ENCODE measurements at regions not wholly inside any gene's neighbourhood (a gene's known extent, or its start where the extent isn't known, plus 50 kb on each side); places are given as distances from the start of the nearest gene placed in this dataset.

DNA sequence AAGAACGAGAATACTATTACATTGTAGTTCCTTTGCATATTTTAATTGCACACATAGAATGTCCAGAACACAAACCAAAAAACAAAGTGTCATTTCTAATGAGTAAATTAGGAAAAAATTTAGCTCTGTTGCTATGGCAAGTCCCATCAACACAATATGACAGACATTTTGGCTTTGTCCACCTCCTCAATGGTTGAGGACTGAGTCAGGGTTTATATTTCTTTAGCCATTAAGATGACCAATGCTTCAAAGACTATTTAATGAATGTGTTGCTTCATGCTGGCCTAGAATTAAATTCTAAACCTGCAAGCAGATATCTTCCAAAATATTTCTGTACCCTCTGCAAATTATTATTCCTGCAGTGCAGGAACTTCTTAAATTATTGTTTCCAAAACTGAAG lies 719.2 kb downstream of the NTRK3 start:
- no peak for TF ChIP-seq POLR2A (IDR thresholded peaks at IDR 0.05)
- TF ChIP-seq, protein P1, sequence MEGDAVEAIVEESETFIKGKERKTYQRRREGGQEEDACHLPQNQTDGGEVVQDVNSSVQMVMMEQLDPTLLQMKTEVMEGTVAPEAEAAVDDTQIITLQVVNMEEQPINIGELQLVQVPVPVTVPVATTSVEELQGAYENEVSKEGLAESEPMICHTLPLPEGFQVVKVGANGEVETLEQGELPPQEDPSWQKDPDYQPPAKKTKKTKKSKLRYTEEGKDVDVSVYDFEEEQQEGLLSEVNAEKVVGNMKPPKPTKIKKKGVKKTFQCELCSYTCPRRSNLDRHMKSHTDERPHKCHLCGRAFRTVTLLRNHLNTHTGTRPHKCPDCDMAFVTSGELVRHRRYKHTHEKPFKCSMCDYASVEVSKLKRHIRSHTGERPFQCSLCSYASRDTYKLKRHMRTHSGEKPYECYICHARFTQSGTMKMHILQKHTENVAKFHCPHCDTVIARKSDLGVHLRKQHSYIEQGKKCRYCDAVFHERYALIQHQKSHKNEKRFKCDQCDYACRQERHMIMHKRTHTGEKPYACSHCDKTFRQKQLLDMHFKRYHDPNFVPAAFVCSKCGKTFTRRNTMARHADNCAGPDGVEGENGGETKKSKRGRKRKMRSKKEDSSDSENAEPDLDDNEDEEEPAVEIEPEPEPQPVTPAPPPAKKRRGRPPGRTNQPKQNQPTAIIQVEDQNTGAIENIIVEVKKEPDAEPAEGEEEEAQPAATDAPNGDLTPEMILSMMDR (IDR thresholded peaks at IDR 0.05 in 8 of 11, conservative IDR thresholded peaks at IDR 0.05 in 3 of 11): no peak
